ENCODE measurements at regions not wholly inside any gene's neighbourhood (a gene's known extent, or its start where the extent isn't known, plus 50 kb on each side); places are given as distances from the start of the nearest gene placed in this dataset.
A peak's percentile ranks its signal among the peaks of the same experiment; 100 is the strongest.

- no peak for DNase-seq (ENCODE audit: low read depth in 6 of 9, low spot score in 9 of 9)
- Histone ChIP-seq H3K36me3 (ENCODE audit: control insufficient read depth in 2 of 2, insufficient read depth in 2 of 2, low read length in 1 of 2) (no peaks in the 10 kb centered on the region), H3K4me3 (ENCODE audit: low read length in 2 of 2) (no peak overlapping the region), H3K27me3 (ENCODE audit: control insufficient read depth in 2 of 2, insufficient read depth in 1 of 2, low read length in 1 of 2) (peaks cover 0 to 2% of the 10 kb centered on the region in 2 donors), H3K4me1 (ENCODE audit: control insufficient read depth in 2 of 2, insufficient read depth in 2 of 2, low read length in 2 of 2) (no peaks in the 10 kb centered on the region), H3K9me3 (ENCODE audit: control insufficient read depth in 2 of 2, insufficient read depth in 1 of 2, low read length in 1 of 2) (no peaks in the 10 kb centered on the region), H3K27ac (ENCODE audit: low read depth in 1 of 2, low read length in 1 of 2) (no peak overlapping the region)
- 74% methylated on average over 6 of the region's 6 CpGs for WGBS
Measured at GRCh38 chr1:21351901-21352300, 61.6 kb upstream of the ECE1 start.

GRCh38 chr1:21350202-21350885 is 60.1 kb upstream of the ECE1 start:
- Histone ChIP-seq H3K36me3 (ENCODE audit: control insufficient read depth in 2 of 2, insufficient read depth in 2 of 2, low read length in 1 of 2) (no peaks in the 10 kb centered on the region), H3K27me3 (ENCODE audit: control insufficient read depth in 2 of 2, insufficient read depth in 1 of 2, low read length in 1 of 2) (peaks cover 0 to 7% of the 10 kb centered on the region in 2 donors), H3K4me3 (ENCODE audit: low read length in 2 of 2) (no peak overlapping the region), H3K27ac (ENCODE audit: low read depth in 1 of 2, low read length in 1 of 2) (no peak overlapping the region), H3K4me1 (ENCODE audit: control insufficient read depth in 2 of 2, insufficient read depth in 2 of 2, low read length in 2 of 2) (peaks cover 4 to 8% of the 10 kb centered on the region in 2 donors), H3K9me3 (ENCODE audit: control insufficient read depth in 2 of 2, insufficient read depth in 1 of 2, low read length in 1 of 2) (no peaks in the 10 kb centered on the region)
- WGBS = 93% methylated on average over 11 of the region's 11 CpGs
- no peak for DNase-seq (ENCODE audit: low read depth in 6 of 9, low spot score in 9 of 9)

GRCh38 chr1:21349693-21350092 is 59.4 kb upstream of the ECE1 start:
- peaks cover 0 to 9% of the 10 kb centered on the region in 2 donors for H3K27me3 ChIP-seq (ENCODE audit: control insufficient read depth in 2 of 2, insufficient read depth in 1 of 2, low read length in 1 of 2)
- WGBS = 99% methylated on average over 3 of the region's 3 CpGs
- no peak overlapping the region for H3K27ac ChIP-seq (ENCODE audit: low read depth in 1 of 2, low read length in 1 of 2)
- H3K36me3 ChIP-seq (ENCODE audit: control insufficient read depth in 2 of 2, insufficient read depth in 2 of 2, low read length in 1 of 2) = no peaks in the 10 kb centered on the region
- H3K9me3 ChIP-seq (ENCODE audit: control insufficient read depth in 2 of 2, insufficient read depth in 1 of 2, low read length in 1 of 2) = no peaks in the 10 kb centered on the region
- H3K4me1 ChIP-seq (ENCODE audit: control insufficient read depth in 2 of 2, insufficient read depth in 2 of 2, low read length in 2 of 2) = peaks cover 5 to 10% of the 10 kb centered on the region in 2 donors
- H3K4me3 ChIP-seq (ENCODE audit: low read length in 2 of 2) = no peak overlapping the region
- DNase-seq (ENCODE audit: low read depth in 6 of 9, low spot score in 9 of 9) = no peak

- WGBS = 92% methylated on average over 8 of the region's 8 CpGs
- no peak overlapping the region for H3K27ac ChIP-seq (ENCODE audit: low read depth in 1 of 2, low read length in 1 of 2)
Measured at GRCh38 chr1:21347072-21347581, 56.9 kb upstream of the ECE1 start.

GRCh38 chr1:21346365-21347071 is 56.3 kb upstream of the ECE1 start:
- 70% methylated on average over 13 of the region's 13 CpGs for WGBS
- DNase-seq (ENCODE audit: low read depth in 6 of 9, low spot score in 9 of 9) = no peak
- H3K4me1 ChIP-seq (ENCODE audit: control insufficient read depth in 2 of 2, insufficient read depth in 2 of 2, low read length in 2 of 2) = peaks cover 13 to 42% of the 10 kb centered on the region in 2 donors
- peaks cover 0 to 11% of the 10 kb centered on the region in 2 donors for H3K27me3 ChIP-seq (ENCODE audit: control insufficient read depth in 2 of 2, insufficient read depth in 1 of 2, low read length in 1 of 2)
- H3K27ac ChIP-seq (ENCODE audit: low read depth in 1 of 2, low read length in 1 of 2) = no peak overlapping the region
- no peaks in the 10 kb centered on the region for H3K36me3 ChIP-seq (ENCODE audit: control insufficient read depth in 2 of 2, insufficient read depth in 2 of 2, low read length in 1 of 2)
- peak overlapping the region; percentile 66 to 73 for H3K4me3 ChIP-seq (ENCODE audit: low read length in 2 of 2)
- H3K9me3 ChIP-seq (ENCODE audit: control insufficient read depth in 2 of 2, insufficient read depth in 1 of 2, low read length in 1 of 2) = no peaks in the 10 kb centered on the region

More at GRCh38 chr1:21347072-21347581, 56.9 kb upstream of the ECE1 start:
- Histone ChIP-seq H3K27me3 (ENCODE audit: control insufficient read depth in 2 of 2, insufficient read depth in 1 of 2, low read length in 1 of 2) (peaks cover 0 to 13% of the 10 kb centered on the region in 2 donors), H3K36me3 (ENCODE audit: control insufficient read depth in 2 of 2, insufficient read depth in 2 of 2, low read length in 1 of 2) (no peaks in the 10 kb centered on the region), H3K9me3 (ENCODE audit: control insufficient read depth in 2 of 2, insufficient read depth in 1 of 2, low read length in 1 of 2) (no peaks in the 10 kb centered on the region), H3K4me1 (ENCODE audit: control insufficient read depth in 2 of 2, insufficient read depth in 2 of 2, low read length in 2 of 2) (peaks cover 13 to 36% of the 10 kb centered on the region in 2 donors), H3K4me3 (ENCODE audit: low read length in 2 of 2) (no peak overlapping the region)
- DNase-seq (ENCODE audit: low read depth in 6 of 9, low spot score in 9 of 9) = no peak

- peak in 1 of 9 donors; percentile 49 for DNase-seq (ENCODE audit: low read depth in 6 of 9, low spot score in 9 of 9)
- H3K4me1 ChIP-seq (ENCODE audit: control insufficient read depth in 2 of 2, insufficient read depth in 2 of 2, low read length in 2 of 2) = peaks cover 13 to 53% of the 10 kb centered on the region in 2 donors
- H3K4me3 ChIP-seq (ENCODE audit: low read length in 2 of 2) = peak overlapping the region; percentile 69 to 73
- WGBS = 7% methylated on average over 74 of the region's 74 CpGs
- H3K36me3 ChIP-seq (ENCODE audit: control insufficient read depth in 2 of 2, insufficient read depth in 2 of 2, low read length in 1 of 2) = peaks cover 3 to 6% of the 10 kb centered on the region in 2 donors
- no peaks in the 10 kb centered on the region for H3K9me3 ChIP-seq (ENCODE audit: control insufficient read depth in 2 of 2, insufficient read depth in 1 of 2, low read length in 1 of 2)
- H3K27me3 ChIP-seq (ENCODE audit: control insufficient read depth in 2 of 2, insufficient read depth in 1 of 2, low read length in 1 of 2) = peaks cover 0 to 11% of the 10 kb centered on the region in 2 donors
- H3K27ac ChIP-seq (ENCODE audit: low read depth in 1 of 2, low read length in 1 of 2) = peak overlapping the region in 1 of 2 donors; percentile 77
Measured at GRCh38 chr1:21344750-21345443, 54.6 kb upstream of the ECE1 start.

- H3K9me3 ChIP-seq (ENCODE audit: control insufficient read depth in 2 of 2, insufficient read depth in 1 of 2, low read length in 1 of 2) = no peaks in the 10 kb centered on the region
- H3K27me3 ChIP-seq (ENCODE audit: control insufficient read depth in 2 of 2, insufficient read depth in 1 of 2, low read length in 1 of 2) = peaks cover 0 to 11% of the 10 kb centered on the region in 2 donors
- WGBS = 70% methylated on average over 14 of the region's 14 CpGs
- peaks cover 13 to 60% of the 10 kb centered on the region in 2 donors for H3K4me1 ChIP-seq (ENCODE audit: control insufficient read depth in 2 of 2, insufficient read depth in 2 of 2, low read length in 2 of 2)
- peak overlapping the region; percentile 69 to 73 for H3K4me3 ChIP-seq (ENCODE audit: low read length in 2 of 2)
- H3K36me3 ChIP-seq (ENCODE audit: control insufficient read depth in 2 of 2, insufficient read depth in 2 of 2, low read length in 1 of 2) = peaks cover 3 to 6% of the 10 kb centered on the region in 2 donors
- H3K27ac ChIP-seq (ENCODE audit: low read depth in 1 of 2, low read length in 1 of 2) = peak overlapping the region in 1 of 2 donors; percentile 31
- DNase-seq (ENCODE audit: low read depth in 6 of 9, low spot score in 9 of 9) = no peak
Measured at GRCh38 chr1:21344098-21344749, 54.0 kb upstream of the ECE1 start.

- peaks cover 13 to 70% of the 10 kb centered on the region in 2 donors for H3K4me1 ChIP-seq (ENCODE audit: control insufficient read depth in 2 of 2, insufficient read depth in 2 of 2, low read length in 2 of 2)
- no peaks in the 10 kb centered on the region for H3K9me3 ChIP-seq (ENCODE audit: control insufficient read depth in 2 of 2, insufficient read depth in 1 of 2, low read length in 1 of 2)
- whole genome bisulfite sequencing = 83% methylated on average over 10 of the region's 10 CpGs
- H3K4me3 ChIP-seq (ENCODE audit: low read length in 2 of 2) = no peak overlapping the region
- H3K27ac ChIP-seq (ENCODE audit: low read depth in 1 of 2, low read length in 1 of 2) = no peak overlapping the region
- peaks cover 3 to 6% of the 10 kb centered on the region in 2 donors for H3K36me3 ChIP-seq (ENCODE audit: control insufficient read depth in 2 of 2, insufficient read depth in 2 of 2, low read length in 1 of 2)
- peaks cover 0 to 11% of the 10 kb centered on the region in 2 donors for H3K27me3 ChIP-seq (ENCODE audit: control insufficient read depth in 2 of 2, insufficient read depth in 1 of 2, low read length in 1 of 2)
- peak in 1 of 9 donors; percentile 47 for DNase-seq (ENCODE audit: low read depth in 6 of 9, low spot score in 9 of 9)
Measured at GRCh38 chr1:21342961-21343838, 52.9 kb upstream of the ECE1 start.
